Loucy (cell line): ENCODE measurements at regions not wholly inside any gene's neighbourhood (a gene's known extent, or its start where the extent isn't known, plus 50 kb on each side); places are given as distances from the start of the nearest gene placed in this dataset.

Experiments used
- H2AFZ ChIP-seq: fragments of 200-600 bp; sonication (generic); 2 replicates; pipeline ENCODE4 v1.6.0; 2016; ENCODE audit warnings: antibody characterized with exemption, mild to moderate bottlenecking, low read length, moderate library complexity
- H3F3A ChIP-seq: fragments of 200-600 bp; 2 replicates; pipeline ENCODE4 v1.6.0; 2016; ENCODE audit warnings: antibody characterized with exemption, low read depth, mild to moderate bottlenecking
- H3K27me3 ChIP-seq: fragments of 200-600 bp; sonication (generic); 2 replicates; pipeline ENCODE4 v1.6.1; 2014; ENCODE audit warnings: low read length, mild to moderate bottlenecking; ENCODE audit not compliant: insufficient read depth, poor library complexity, severe bottlenecking
- H3K36me3 ChIP-seq: fragments of 200-600 bp; sonication (generic); 2 replicates; pipeline ENCODE4 v1.6.1; 2016; ENCODE audit warnings: low read length; ENCODE audit not compliant: insufficient read depth
- H3K4me1 ChIP-seq: fragments of 200-600 bp; sonication (generic); 2 replicates; pipeline ENCODE4 v1.5.1; 2014; ENCODE audit warnings: low read length, mild to moderate bottlenecking; ENCODE audit not compliant: insufficient read depth, poor library complexity, severe bottlenecking
- H3K4me2 ChIP-seq: fragments of 200-600 bp; sonication (generic); 2 replicates; pipeline ENCODE4 v1.6.0; 2014; ENCODE audit warnings: antibody characterized with exemption, low read length, low read depth, mild to moderate bottlenecking; ENCODE audit not compliant: poor library complexity, severe bottlenecking
- H3K4me3 ChIP-seq: fragments of 200-600 bp; sonication (generic); 2 replicates; pipeline ENCODE4 v1.5.1; 2014; ENCODE audit warnings: low read length, mild to moderate bottlenecking, mixed read lengths; ENCODE audit not compliant: poor library complexity, severe bottlenecking
- H3K79me2 ChIP-seq: fragments of 200-600 bp; sonication (generic); 2 replicates; pipeline ENCODE4 v1.6.1; 2014; ENCODE audit warnings: low read length; ENCODE audit not compliant: insufficient read depth
- H3K9ac ChIP-seq: fragments of 200-600 bp; sonication (generic); 2 replicates; pipeline ENCODE4 v1.6.0; 2014; ENCODE audit warnings: mild to moderate bottlenecking, low read depth, low read length, moderate library complexity; ENCODE audit not compliant: poor library complexity, severe bottlenecking
- H3K9me2 ChIP-seq: fragments of 200-600 bp; sonication (generic); replicated peaks from 2 replicates; pipeline ENCODE4 v1.6.1; 2016; ENCODE audit warnings: low read depth, low read length, mixed read lengths
- H3K9me3 ChIP-seq: fragments of 200-600 bp; sonication (generic); 2 replicates; pipeline ENCODE4 v1.6.1; 2014; ENCODE audit warnings: mild to moderate bottlenecking, antibody characterized with exemption, low read length, low read depth; ENCODE audit not compliant: insufficient read depth
- H4K20me1 ChIP-seq: fragments of 200-600 bp; sonication (generic); 2 replicates; pipeline ENCODE4 v1.6.0; 2014; ENCODE audit warnings: antibody characterized with exemption, low read length, mild to moderate bottlenecking; ENCODE audit not compliant: insufficient read depth, poor library complexity, severe bottlenecking
- EZH2phosphoT487 ChIP-seq: fragments of 200-600 bp; IDR thresholded peaks from 2 replicates; pipeline ENCODE4 v1.6.1; 2018; ENCODE audit warnings: antibody characterized with exemption, mild to moderate bottlenecking, moderate library complexity, borderline replicate concordance
- TF ChIP-seq, protein P1 (sequence below): fragments of 200-600 bp; sonication (generic); conservative IDR thresholded peaks from 2 replicates; pipeline ENCODE4 v1.5.1; 2014; ENCODE audit warnings: mild to moderate bottlenecking, antibody characterized with exemption, low read length

DNA sequence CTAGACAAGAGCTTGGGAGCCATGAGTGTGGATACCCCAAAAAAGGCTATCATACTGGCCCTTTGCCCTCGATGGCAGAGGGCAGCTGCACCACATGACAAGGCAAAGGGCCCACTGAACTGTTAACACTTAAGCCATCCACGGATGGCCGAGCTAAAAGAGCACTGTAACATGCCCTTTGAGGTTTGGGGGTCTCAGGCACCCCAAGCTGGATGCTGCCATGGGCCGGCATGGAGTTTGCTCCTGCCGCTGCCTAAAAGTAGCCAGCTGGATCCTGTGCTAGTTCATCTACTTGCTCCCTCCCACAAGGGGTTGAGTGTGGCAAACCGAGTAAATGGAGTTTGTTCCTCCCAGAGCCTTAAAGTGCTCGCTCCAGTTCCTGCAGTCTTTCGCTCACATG, 383.2 kb upstream of the LRRC4C start:
- Histone ChIP-seq H3K4me3 (no peak overlapping the region), H3K9ac (no peak overlapping the region), H3F3A (no peaks in the 10 kb centered on the region), H3K79me2 (no peaks in the 10 kb centered on the region), H3K9me3 (no peaks in the 10 kb centered on the region), H3K4me2 (no peak overlapping the region), H3K9me2 (no peaks in the 10 kb centered on the region), H3K36me3 (no peaks in the 10 kb centered on the region), H3K4me1 (no peaks in the 10 kb centered on the region), H3K27me3 (no peaks in the 10 kb centered on the region), H4K20me1 (no peaks in the 10 kb centered on the region), H2AFZ (no peak overlapping the region)
- no peak for TF ChIP-seq EZH2phosphoT487
- TF ChIP-seq, protein P1, sequence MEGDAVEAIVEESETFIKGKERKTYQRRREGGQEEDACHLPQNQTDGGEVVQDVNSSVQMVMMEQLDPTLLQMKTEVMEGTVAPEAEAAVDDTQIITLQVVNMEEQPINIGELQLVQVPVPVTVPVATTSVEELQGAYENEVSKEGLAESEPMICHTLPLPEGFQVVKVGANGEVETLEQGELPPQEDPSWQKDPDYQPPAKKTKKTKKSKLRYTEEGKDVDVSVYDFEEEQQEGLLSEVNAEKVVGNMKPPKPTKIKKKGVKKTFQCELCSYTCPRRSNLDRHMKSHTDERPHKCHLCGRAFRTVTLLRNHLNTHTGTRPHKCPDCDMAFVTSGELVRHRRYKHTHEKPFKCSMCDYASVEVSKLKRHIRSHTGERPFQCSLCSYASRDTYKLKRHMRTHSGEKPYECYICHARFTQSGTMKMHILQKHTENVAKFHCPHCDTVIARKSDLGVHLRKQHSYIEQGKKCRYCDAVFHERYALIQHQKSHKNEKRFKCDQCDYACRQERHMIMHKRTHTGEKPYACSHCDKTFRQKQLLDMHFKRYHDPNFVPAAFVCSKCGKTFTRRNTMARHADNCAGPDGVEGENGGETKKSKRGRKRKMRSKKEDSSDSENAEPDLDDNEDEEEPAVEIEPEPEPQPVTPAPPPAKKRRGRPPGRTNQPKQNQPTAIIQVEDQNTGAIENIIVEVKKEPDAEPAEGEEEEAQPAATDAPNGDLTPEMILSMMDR, result no peak

DNA sequence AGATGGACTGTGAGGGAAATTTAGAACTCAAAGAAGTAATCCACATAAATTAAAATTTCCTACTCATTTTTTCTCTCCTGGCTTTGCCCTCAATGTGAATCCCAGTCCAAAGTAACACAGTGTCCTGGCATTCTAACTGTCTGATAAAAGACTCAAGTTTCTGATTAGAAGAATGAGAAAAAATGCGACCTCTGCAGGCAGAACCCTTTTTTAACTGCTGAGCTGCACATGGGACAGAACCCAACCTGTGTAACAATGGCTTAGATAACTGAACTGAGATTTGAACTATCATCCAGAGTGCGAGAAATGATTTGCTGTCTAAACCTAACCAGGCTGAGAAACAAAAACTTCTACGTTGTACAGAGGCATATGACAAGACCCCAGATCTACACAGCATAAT, 385.6 kb upstream of the LRRC4C start:
- TF ChIP-seq, protein P1, result no peak
- no peak for TF ChIP-seq EZH2phosphoT487
- no peak overlapping the region for H3K4me2 ChIP-seq
- no peaks in the 10 kb centered on the region for H3K79me2 ChIP-seq
- H3F3A ChIP-seq, result no peaks in the 10 kb centered on the region
- no peak overlapping the region for H2AFZ ChIP-seq
- no peak overlapping the region for H3K4me3 ChIP-seq
- H3K4me1 ChIP-seq, result no peaks in the 10 kb centered on the region
- no peaks in the 10 kb centered on the region for H3K9me3 ChIP-seq
- no peaks in the 10 kb centered on the region for H4K20me1 ChIP-seq
- no peaks in the 10 kb centered on the region for H3K27me3 ChIP-seq
- no peak overlapping the region for H3K9ac ChIP-seq
- H3K36me3 ChIP-seq, result no peaks in the 10 kb centered on the region
- no peaks in the 10 kb centered on the region for H3K9me2 ChIP-seq

DNA sequence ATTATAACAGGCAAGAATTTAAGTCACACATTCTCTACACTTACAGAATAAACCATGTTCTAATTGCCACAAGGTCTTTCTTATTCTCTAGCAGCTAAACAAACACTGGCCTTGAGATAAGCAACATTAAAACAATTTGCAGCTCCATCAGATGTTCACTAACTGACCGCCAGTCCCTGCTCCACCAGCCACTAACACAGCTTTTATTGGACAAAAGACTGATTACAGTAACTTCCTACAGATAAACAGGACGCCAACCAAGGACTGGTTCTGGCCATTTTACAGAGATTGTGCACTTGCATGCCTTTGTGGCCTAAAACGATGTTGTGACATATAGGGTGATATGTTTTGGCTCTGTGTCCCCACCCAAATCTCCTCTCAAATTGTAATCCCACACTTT, 388.9 kb upstream of the LRRC4C start:
- H3K4me3 ChIP-seq, result no peak overlapping the region
- TF ChIP-seq, protein P1, result no peak
- TF ChIP-seq EZH2phosphoT487, result no peak
- no peaks in the 10 kb centered on the region for H3K9me2 ChIP-seq
- H3K4me2 ChIP-seq, result no peak overlapping the region
- no peak overlapping the region for H2AFZ ChIP-seq
- H3K36me3 ChIP-seq, result no peaks in the 10 kb centered on the region
- H4K20me1 ChIP-seq, result no peaks in the 10 kb centered on the region
- H3F3A ChIP-seq, result no peaks in the 10 kb centered on the region
- H3K9me3 ChIP-seq, result no peaks in the 10 kb centered on the region
- no peak overlapping the region for H3K9ac ChIP-seq
- no peaks in the 10 kb centered on the region for H3K79me2 ChIP-seq
- no peaks in the 10 kb centered on the region for H3K4me1 ChIP-seq
- H3K27me3 ChIP-seq, result no peaks in the 10 kb centered on the region
